ENCODE measurements at regions not wholly inside any gene's neighbourhood (a gene's known extent, or its start where the extent isn't known, plus 50 kb on each side); places are given as distances from the start of the nearest gene placed in this dataset.

DNA sequence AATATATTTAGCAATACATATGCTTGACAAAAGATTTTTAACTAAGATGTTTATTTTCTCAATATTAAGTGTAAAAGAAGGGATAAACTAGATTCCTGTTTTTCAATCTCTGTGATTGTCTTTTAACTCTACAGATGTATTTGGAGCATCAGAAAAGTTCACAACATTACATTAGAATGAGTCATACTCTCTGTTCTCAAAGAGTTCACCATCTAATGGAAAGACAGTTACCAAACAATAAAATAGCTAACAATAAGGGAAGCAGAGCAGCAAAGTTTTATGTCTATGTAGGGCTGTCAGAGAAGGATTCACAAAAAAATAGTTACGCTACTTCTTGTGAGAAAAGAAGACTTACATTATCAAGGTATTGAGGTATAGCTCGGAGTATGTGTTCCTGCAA, 109.2 kb upstream of the MAP2 start:
- DNase-seq: no peak

DNA sequence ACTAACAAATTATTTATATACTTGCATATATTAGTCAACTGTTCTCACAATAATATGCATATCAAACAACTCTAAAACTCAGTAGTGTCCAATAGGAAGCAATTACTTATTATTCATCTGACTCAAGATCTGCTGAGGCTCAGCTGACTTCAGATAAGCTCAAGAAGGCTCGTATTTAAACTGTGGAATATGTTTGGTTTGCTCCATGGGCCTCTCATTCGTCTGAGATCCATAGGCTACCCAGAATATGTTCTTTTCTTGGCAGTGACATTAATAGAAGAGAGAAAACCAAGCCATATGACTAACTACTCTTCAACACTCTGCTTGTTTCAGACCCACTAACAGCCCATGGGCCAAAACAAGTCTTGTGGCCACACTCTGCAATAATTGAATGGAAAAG, 107.7 kb upstream of the MAP2 start:
- DNase-seq: no peak

DNA sequence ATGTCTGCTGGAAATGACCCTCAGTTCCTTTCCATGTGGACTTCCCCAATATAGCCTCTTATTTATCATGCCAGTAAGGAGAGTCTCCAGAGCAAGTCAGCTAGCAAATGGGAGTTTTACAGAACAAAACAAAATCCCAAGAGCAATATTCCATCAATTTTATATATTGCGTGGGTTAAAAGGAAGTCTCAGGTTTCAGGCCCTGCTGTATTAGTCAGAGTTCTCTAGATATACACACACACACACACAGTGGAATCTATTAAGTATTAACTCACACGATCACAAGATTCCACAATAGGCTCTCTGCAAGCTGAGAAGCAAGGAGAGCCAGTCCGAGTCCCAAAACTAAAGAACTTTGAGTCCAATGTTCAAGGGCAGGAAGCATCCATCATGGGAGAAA, 102.8 kb upstream of the MAP2 start:
- DNase-seq: no peak

DNA sequence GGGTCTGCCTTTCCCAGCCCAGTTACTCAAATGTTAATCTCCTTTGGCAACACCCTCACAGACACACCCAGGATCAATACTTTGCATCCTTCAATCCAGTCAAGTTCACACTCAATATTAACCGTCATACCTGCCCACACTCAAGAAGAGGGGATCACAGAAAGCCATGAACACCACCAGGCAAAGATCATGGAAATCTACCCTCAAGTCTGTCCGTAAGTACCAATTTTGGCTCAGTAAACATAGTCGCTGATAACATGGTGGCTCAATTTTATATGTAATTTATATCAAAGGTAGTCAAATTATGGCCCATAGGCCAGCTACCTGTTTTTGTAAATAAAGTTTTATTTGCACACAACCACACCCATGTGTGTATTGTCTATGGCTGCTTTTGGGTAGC, 102.3 kb upstream of the MAP2 start:
- DNase-seq: no peak

DNA sequence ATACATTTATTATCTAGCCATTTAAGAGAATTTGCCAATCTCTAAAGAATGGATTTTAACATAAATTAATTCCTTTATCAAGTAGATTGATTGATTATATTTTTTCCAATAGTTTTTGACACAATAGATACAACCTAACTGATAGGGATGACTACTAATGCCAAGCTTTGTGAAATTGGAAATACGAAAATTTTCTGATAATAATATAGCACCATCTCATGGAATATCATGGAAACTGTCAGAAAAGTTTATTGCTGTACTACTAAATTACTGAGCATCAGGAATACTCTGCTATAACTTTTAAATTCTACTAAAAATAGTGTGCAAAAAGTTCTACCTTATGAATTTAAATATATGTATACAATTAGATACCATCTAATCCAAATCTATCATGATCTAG, 101.8 kb upstream of the MAP2 start:
- DNase-seq: no peak

DNA sequence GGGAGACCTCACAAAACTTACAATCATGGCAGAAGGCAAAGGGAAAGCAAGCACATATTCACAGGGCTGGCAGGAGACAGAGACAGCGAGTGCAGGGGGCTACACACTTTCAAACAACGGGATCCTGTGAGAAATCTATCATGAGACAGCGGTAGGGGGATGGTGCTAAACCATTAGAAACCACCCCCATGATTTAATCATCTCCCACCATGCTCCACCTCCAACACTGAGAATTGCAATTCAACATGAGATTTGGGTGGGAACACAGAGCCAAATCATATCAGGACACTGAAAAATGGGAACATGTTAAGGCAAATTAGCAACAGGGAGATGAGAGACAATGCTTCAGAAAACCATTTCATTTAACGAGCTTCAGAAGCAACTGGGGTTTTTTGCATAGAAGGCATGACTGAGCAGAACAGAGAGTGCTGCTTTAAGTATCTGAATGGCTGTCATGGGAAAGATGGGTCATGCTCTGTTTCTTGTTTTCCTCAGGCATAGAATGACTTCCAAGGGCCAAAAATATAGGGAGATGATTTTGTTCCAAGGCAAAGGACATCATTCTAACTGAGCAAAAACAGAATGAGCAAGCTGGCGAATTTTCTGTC, 100.8 kb upstream of the MAP2 start:
- DNase-seq: no peak

DNA sequence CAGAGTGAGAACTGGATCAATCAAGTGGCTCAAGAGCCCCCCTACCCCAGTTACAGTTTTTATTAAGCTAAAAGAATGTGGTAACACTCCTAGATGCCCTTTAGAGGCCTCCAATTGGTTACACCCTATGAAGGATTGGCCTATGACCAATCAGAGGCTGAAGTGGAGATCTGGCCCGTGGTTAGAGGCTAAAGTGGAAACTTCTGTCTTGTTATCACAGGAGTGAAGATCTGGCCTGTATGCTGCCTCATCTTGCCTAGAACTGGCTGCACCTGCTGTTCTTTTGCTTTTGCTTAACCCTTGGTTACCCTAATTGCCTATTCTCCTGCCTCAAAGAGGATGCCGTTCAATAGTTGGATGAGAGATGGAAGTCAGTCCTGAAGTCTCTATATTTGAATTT, 100.1 kb upstream of the MAP2 start:
- DNase-seq: no peak

DNA sequence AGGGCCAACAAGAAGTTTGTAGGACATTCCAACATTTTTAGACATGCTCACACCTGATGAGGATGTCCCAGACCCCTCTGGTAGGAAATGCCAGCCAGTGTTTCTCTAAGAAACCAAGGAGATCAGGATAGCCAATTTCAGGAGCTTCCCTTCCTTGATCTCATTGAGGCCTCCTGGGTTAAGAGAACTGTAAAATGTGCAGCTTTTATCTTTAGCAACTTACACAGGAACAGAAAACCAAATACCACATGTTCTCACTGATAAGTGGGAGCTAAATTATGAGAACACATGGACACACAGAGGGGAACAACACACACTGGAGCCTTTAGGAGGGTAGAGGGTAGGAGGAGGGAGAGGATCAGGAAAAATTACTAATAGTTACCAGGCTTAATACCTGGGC, 99.6 kb upstream of the MAP2 start:
- no peak for DNase-seq

DNA sequence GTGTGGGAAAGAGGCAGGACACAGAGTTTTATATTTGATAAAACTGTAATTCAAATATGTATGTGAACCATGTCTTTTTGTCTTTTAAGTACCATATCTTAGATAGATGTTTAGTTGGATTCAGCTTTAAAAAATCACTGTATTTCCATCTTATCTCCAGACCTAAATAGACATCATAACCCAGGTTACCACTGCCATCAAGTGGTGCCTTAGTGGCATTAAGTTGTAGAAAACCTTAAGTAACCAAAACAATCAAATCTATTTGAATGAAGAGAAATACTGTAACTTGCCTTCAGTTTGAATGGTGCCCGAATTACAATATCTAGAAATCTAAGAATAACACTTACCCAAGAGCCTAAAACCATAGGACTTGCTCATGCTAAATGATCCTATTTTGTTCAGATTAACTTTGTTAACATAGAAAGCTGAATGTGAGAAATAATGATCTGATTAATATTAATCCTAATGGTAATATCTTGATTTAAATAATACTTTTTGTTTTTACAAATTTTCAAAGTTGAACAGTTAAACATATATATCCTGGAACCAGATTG, 92.5 kb upstream of the MAP2 start:
- DNase-seq: no peak

DNA sequence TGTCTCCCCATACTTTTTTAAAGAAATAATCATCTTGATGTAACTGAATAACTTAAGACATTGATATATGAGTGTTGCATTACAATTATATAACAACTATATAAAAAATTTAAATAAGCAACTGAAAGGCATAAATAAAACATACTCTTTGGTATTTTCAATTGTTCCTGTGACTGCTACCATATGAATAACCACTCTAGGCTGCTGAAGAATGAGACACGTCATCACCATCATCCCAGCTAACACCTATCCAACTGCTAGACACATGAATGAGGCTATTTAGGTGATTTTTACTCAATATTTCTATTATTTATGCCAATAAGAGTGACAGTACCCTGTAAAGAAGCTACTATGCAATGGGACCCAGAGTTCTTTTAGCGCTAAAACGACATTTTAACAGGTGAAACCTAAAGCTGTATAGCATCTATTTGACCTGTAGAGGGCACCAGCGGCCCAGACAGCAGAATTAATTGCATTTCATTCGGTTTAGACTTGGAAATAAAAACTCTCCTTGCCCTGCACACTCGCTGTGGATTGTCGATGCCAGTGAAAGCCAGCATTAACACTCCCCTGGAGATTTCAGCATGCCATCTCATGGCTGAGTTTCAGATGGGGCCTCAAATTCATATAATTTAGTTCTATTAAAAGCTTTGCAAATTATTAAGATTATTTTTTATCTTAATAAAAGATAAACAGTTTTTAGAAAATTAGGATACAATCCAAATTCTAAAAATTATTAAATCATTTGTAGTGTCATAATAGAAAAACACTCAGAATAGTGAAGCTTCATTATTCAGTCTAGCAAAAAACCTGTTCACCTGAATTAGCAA, 89.4 kb upstream of the MAP2 start:
- DNase-seq: peak; percentile 4 to 20

DNA sequence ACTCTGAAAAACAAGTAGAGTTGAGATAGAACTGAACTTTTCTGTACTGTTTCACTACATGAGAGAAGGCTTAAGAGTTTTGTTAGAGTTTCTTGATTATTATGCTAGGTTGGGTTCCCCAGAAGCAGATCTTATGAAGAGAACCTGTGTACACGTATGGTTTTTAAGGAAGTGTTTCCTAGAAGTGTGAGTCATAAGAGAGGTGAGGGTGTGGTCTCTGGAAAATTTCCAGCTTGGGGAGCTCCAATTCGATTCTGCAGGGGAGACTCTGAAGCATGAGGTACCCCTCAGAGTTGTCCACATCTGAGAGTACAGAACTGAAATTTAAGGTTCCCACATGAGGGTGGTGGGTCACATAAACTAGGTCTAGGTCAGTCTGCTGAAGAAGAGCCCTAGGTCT, 83.3 kb upstream of the MAP2 start:
- no peak for DNase-seq

DNA sequence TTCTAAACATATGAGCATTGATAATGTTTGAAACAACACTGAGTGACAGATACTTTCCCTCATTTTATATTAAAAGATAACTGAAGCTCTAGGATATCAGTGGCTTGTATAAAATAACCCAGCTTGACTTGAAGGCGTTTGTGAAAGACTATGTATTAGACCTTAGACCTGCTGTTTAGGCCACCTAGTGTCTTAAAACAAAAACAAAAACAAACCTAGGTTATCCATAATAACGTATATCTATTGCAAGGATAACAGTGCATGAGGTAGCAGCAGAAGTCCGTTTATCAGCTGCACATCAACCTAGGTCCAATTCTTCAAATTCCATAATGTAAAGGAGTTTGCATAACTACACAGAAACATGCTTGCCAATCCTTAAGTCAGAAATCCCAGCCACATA, 79.5 kb upstream of the MAP2 start:
- DNase-seq: no peak

DNA sequence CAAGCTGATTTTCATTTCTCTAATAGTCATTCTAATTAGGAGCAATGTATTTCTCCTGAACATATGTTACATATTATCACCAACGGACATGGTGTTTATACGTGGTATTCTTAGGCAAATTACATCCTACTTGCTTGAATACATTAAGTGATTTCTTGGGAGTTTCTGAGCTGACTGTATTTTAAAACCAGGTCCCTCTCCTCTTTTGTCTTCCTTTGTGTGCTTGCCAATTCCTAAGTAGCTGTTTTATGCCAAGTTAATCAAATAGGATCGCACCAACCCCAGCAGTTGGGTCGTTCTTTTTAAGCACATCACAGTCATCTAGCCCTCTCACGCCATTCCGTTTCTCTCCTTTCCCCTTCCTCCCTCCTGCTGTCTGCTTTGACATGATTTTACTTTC, 75.4 kb upstream of the MAP2 start:
- no peak for DNase-seq

DNA sequence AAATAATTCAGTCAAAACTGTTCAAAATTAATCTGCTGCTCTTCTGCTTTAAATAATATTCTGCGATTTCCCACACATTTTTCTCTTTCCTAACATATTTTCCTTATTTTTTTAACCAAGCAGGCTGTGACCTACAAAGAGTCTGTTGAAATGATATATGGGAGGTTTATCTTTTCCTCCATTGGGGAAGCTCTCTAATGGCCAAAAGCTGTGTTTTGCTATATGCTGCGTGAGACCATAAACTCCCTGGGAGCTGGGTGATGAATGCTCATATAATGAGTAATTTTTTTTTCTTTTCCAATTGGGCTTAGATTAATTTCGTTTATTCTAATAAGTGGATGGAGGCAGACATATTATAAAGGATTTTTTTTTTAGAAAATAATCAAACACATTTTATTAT, 72.2 kb upstream of the MAP2 start:
- no peak for DNase-seq

DNA sequence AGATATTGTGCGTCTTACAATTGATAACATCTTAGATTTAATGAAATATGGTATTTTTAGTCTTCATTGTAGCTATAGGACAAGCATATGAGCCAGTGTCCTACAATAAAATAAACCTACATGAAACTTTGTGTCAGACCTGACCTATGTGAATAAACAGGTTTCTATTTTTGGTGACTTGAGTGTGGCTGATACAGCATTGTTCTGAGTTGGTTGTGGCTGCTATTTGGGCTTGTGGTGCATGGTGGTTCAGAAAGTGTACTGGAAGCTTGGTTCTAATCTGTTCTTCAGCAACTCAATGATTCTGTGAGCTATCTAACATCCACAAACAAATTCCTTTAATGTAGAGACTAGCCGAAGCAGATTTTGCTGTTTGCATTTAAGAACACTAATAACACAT, 64.9 kb upstream of the MAP2 start:
- DNase-seq: no peak

DNA sequence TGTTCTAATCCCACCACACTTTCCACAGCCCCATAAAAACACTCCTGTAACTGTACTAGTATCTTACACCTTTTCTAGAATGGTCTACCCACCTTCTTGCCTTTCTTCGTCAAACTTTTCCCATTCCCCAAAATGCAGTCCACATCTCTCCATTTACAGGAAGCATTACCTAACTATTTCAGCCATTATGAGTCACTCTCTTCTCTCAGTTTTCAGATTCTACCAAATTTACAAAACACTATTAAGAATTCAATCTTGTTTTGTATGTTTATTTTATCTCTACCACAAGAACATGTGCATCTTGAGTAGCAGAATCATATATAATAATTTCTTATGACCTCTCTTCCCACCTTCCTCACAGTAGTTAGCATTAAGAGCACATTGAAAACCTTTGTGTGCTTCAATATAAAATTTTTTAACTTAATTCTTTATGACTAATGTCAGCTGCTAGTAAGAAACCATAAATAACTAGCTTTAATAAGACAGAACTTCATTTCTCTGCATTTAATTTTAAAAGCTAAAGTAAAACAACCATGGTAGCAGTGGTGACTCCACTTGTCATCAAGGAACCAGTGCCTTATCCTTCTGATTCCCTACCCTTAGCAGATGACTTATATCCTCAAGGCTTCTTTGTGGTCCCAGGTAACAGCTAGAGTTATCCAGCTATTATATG, 56.6 kb upstream of the MAP2 start:
- no peak for DNase-seq

DNA sequence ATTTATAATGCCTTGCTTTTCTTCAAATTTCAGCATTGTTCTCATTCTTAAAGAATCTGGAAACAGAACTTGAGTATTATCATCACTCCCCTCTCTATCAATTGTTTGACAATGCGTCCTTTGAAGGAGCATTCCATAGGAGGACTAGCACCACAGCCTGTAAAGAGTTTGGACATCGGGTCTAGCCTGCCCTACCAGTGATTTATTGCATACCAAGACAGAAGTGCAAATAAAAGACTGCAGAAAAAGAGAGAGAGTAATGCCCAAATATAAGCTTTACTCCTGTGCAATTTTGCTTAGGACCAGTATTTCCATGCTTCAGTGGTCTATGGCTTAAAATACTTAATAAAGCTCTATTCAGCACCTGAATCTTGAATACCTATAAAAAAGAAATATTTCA, 55.4 kb upstream of the MAP2 start:
- DNase-seq: no peak

DNA sequence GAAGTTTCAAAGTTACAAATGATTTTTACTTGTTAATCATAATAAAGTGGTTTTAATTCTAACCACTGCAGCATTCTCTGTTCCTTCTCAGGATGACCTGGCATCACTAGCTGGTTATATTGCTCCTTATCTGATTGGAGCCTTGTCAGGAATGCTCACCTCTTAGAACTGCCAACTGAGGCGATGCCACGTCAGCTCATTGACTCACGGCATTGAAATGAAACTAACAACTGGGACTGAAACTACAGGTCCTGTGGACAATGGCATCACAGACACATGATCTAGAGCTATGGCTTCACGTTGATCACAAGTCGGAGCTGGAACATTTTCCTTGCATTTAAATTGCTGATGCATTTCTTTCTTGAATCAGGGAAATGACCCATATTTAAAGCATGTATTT, 54.9 kb upstream of the MAP2 start:
- DNase-seq: no peak

DNA sequence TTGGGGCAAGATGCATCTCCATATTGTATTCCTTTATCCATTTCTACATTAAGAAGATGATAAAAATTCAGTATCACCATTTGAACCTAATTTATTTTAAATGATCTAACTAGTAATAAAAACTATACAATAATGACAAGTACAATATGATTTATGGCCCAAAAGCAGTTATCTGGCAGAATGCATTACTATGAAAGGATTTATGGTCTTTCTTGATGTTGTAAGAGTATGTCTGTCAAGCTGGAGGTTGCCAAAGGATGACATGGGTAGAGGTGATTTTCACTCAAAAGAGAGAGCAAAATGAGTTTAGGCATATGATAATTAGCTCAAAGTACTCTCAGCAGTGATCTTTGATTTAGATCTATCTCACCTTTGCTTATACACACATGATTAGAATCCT, 54.2 kb upstream of the MAP2 start:
- no peak for DNase-seq

DNA sequence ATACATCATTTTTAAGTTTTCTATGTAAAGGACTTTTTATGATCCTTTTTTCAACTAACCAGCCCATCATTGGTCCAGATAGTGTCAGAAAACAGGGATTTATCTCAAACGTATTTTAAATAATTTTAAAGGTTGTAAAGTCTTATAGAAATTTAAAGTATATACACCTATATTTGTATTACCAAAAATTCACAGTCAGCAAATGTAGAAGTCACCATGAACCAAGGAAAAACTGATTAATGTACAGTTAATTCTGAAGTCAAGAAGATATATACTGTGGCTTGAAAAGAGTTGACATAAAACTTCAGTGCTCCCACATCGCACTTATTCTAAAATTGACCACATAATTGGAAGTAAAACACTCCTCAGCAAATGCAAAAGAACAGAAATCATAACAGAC, 52.4 kb upstream of the MAP2 start:
- DNase-seq: no peak

All from CD4-positive, alpha-beta T cell treated with Interferon alpha-2 for 1 hour (primary cell).